K562 (cell line): ENCODE measurements at regions not wholly inside any gene's neighbourhood (a gene's known extent, or its start where the extent isn't known, plus 50 kb on each side); places are given as distances from the start of the nearest gene placed in this dataset.

Experiments used
- ATAC-seq: fragments of 200-7000 bp; cut with Tn5 transposase; 3 replicates; pipeline ENCODE4 v1.9.1; 2020; ENCODE audit warnings: moderate library complexity
- BruUV-seq: library from RNA; stranded (reverse); fragments of 400-500 nt; replicated peaks from 2 replicates; lab custom pipeline; 2021; lab: Mats Ljungman, UMichigan
- CTCF ChIA-PET: fragments of 300-600 bp; formaldehyde crosslinking; extraction: SDS; loops from one replicate; lab custom pipeline; 2021; ENCODE audit warnings: low intra/inter-chr PET ratio; lab: Yijun Ruan, JAX
- POLR2A ChIA-PET: fragments of 300-600, 350-650 bp; sonication (Branson Sonifier 250); formaldehyde crosslinking; extraction: SDS; loops from one replicate; lab custom pipeline; 2021; ENCODE audit warnings: antibody characterized with exemption, inconsistent platforms; lab: Yijun Ruan, JAX
- DNase-seq, 4 experiments: peaks; one replicate each; pipeline versions ENCODE4 v3.0.0 to v3.0.0-alpha.2; 2011 to 2018; ENCODE audit warnings: low spot score in 3 of 4, mixed read lengths in 3 of 4; ENCODE audit errors: extremely low read depth in 1 of 4
- FAIRE-seq: peaks from 2 replicates; lab custom pipeline; 2011; peaks lifted over from hg19 to GRCh38; lab: Jason Lieb, UNC
- H2AFZ ChIP-seq: 2 replicates; pipeline ENCODE4 v1.6.0; 2011; ENCODE audit warnings: low read depth, low read length, control low read depth, inconsistent platforms
- H3K27ac ChIP-seq: fragments of 200-600 bp; 3 replicates; pipeline ENCODE4 v1.8.0; 2011; ENCODE audit warnings: low read depth, mild to moderate bottlenecking, control low read depth, inconsistent platforms, low read length, moderate library complexity, mixed read lengths; ENCODE audit errors: extremely low read depth
- H3K27me3 ChIP-seq, 2 experiments: fragments of 300-600 bp in 1 of 2; 2 replicates in 1 of 2; 3 replicates in 1 of 2; pipeline versions ENCODE4 v1.6.0 to v1.8.0; 2011; ENCODE audit warnings: inconsistent platforms in 2 of 2, low read length in 2 of 2, mild to moderate bottlenecking in 1 of 2, mixed read lengths in 1 of 2, moderate library complexity in 1 of 2; ENCODE audit not compliant: control insufficient read depth in 2 of 2, insufficient read depth in 2 of 2
- H3K36me3 ChIP-seq: fragments of 300-600 bp; 3 replicates; pipeline ENCODE4 v1.8.0; 2011; ENCODE audit warnings: mild to moderate bottlenecking, low read length, inconsistent platforms; ENCODE audit not compliant: control insufficient read depth, insufficient read depth
- H3K4me1 ChIP-seq, 2 experiments: fragments of 200-600 bp in 1 of 2; replicated peaks in 1 of 2; 2 replicates in 1 of 2; 3 replicates in 1 of 2; pipeline versions ENCODE4 v1.5.1 to v1.8.0; 2011; ENCODE audit warnings: inconsistent platforms in 2 of 2, low read length in 2 of 2, mild to moderate bottlenecking in 1 of 2, mixed read lengths in 1 of 2, moderate library complexity in 1 of 2; ENCODE audit not compliant: control insufficient read depth in 2 of 2, insufficient read depth in 2 of 2
- H3K4me2 ChIP-seq: 2 replicates; pipeline ENCODE4 v1.6.1; 2011; ENCODE audit warnings: low read length, control low read depth, inconsistent platforms, mixed read lengths; ENCODE audit not compliant: insufficient read depth
- H3K4me3 ChIP-seq: fragments of 200-600 bp; sonication (generic), shearing (Covaris generic); 2 replicates; pipeline ENCODE4 v1.5.1; 2016; ENCODE audit warnings: control low read depth, inconsistent platforms
- H3K79me2 ChIP-seq: fragments of 200-600 bp; 3 replicates; pipeline ENCODE4 v1.8.0; 2011; ENCODE audit warnings: low read length, inconsistent platforms; ENCODE audit not compliant: control insufficient read depth, insufficient read depth
- H3K9ac ChIP-seq, 2 experiments: 2 replicates each; pipeline versions ENCODE4 v1.6.0 to v1.6.1; 2011; ENCODE audit warnings: low read depth in 2 of 2, low read length in 2 of 2, control low read depth in 1 of 2, inconsistent platforms in 1 of 2, mild to moderate bottlenecking in 1 of 2, mixed read lengths in 1 of 2; ENCODE audit not compliant: insufficient read depth in 1 of 2
- H3K9me1 ChIP-seq: one replicate; pipeline ENCODE4 v1.6.0; 2011; ENCODE audit warnings: inconsistent platforms, mild to moderate bottlenecking, low read length, moderate library complexity; ENCODE audit not compliant: control insufficient read depth, insufficient read depth
- H3K9me3 ChIP-seq: replicated peaks from 2 replicates; pipeline ENCODE4 v1.5.1; 2011; ENCODE audit warnings: low read depth, low read length, inconsistent platforms; ENCODE audit not compliant: control insufficient read depth, insufficient read depth
- H4K20me1 ChIP-seq: replicated peaks from 2 replicates; pipeline ENCODE4 v1.6.1; 2011; ENCODE audit warnings: low read length, inconsistent platforms, mixed read lengths; ENCODE audit not compliant: control insufficient read depth, insufficient read depth
- CBX5 ChIP-seq: IDR thresholded peaks from 2 replicates; pipeline ENCODE4 v1.6.1; 2014; ENCODE audit warnings: low read depth, borderline replicate concordance
- CHD4 ChIP-seq: fragments of 200-600 bp; sonication (generic); IDR thresholded peaks from 3 replicates; pipeline ENCODE4 v1.6.1; 2012; ENCODE audit warnings: low read depth, mild to moderate bottlenecking, mixed read lengths, low read length, inconsistent platforms; ENCODE audit not compliant: insufficient read depth, insufficient replicate concordance, poor library complexity, severe bottlenecking
- DACH1 ChIP-seq: fragments of 450-650 bp; IDR thresholded peaks from 2 replicates; pipeline ENCODE4 v1.6.1; 2018; ENCODE audit not compliant: partially characterized antibody
- E2F3 ChIP-seq: fragments of 250-450 bp; sonication (Bioruptor Pico); IDR thresholded peaks from 2 replicates; pipeline ENCODE4 v1.4.0; 2020; ENCODE audit warnings: mild to moderate bottlenecking
- PHTF2 ChIP-seq: fragments of 250-450 bp; sonication (Bioruptor Pico); IDR thresholded peaks from 2 replicates; pipeline ENCODE4 v1.5.0; 2021; ENCODE audit warnings: mild to moderate bottlenecking
- RBBP5 ChIP-seq: fragments of 200-600 bp; sonication (generic); IDR thresholded peaks from 2 replicates; pipeline ENCODE4 v1.6.1; 2012; ENCODE audit warnings: borderline replicate concordance, mild to moderate bottlenecking, low read length, control low read depth, inconsistent platforms; ENCODE audit not compliant: insufficient read depth, poor library complexity, severe bottlenecking
- RBM39 ChIP-seq: fragments of 200-400 bp; formaldehyde crosslinking; optimal IDR thresholded peaks from 2 replicates; pipeline ENCODE3; 2018; ENCODE audit warnings: low read depth, low read length
- RNF219 ChIP-seq: fragments of 250-450 bp; sonication (Bioruptor Pico); IDR thresholded peaks from 2 replicates; pipeline ENCODE4 v1.5.0; 2022; ENCODE audit warnings: mild to moderate bottlenecking
- SMAD4 ChIP-seq: fragments of 250-450 bp; sonication (Bioruptor Pico); conservative IDR thresholded peaks from 2 replicates; pipeline ENCODE4 v1.8.0; 2021; ENCODE audit warnings: inconsistent platforms, mild to moderate bottlenecking, moderate library complexity
- SRSF7 ChIP-seq: fragments of 200-400 bp; formaldehyde crosslinking; optimal IDR thresholded peaks from 2 replicates; pipeline ENCODE3; 2017; ENCODE audit warnings: mild to moderate bottlenecking, low read depth, low read length
- TCFL5 ChIP-seq: fragments of 250-450 bp; sonication (Bioruptor Pico); conservative IDR thresholded peaks from 2 replicates; pipeline ENCODE4 v1.6.1; 2021; ENCODE audit warnings: mild to moderate bottlenecking, moderate library complexity, matching md5 sums
- ZNF263 ChIP-seq: sonication (generic); formaldehyde crosslinking; IDR thresholded peaks from 2 replicates; pipeline ENCODE4 v1.8.0; 2022; ENCODE audit warnings: mild to moderate bottlenecking, missing genetic modification reagents, borderline replicate concordance
- ZNF384 ChIP-seq: IDR thresholded peaks from 2 replicates; pipeline ENCODE4 v1.6.1; 2012; ENCODE audit warnings: low read depth, low read length, improper control_type of control experiment
- WGBS: fragments of 100-300 bp; shearing (Covaris generic); methylation state at CpG from one replicate; pipeline ENCODE4 v1.1.6; 2016; ENCODE audit warnings: low coverage, mixed read lengths; ENCODE audit not compliant: insufficient coverage; ENCODE audit errors: missing lambda C conversion rate; 5-methylcytosine and 5-hydroxymethylcytosine counted together
- in situ Hi-C: fragments of 300-500 bp; cut with MboI; formaldehyde crosslinking; loops from 4 replicates; pipeline ENCODE4 v1.15.0; 2018; ENCODE audit warnings: inconsistent platforms, mixed read lengths
- intact Hi-C: fragments of 100-400 bp; cut with micrococcal nuclease; formaldehyde crosslinking; loops from 2 replicates; pipeline ENCODE4 v1.14.2; 2022
- TF ChIP-seq, protein P1 (sequence below): sonication (generic); formaldehyde crosslinking; IDR thresholded peaks from 2 replicates; pipeline ENCODE4 v1.8.1; 2022; ENCODE audit warnings: missing genetic modification reagents

DNA sequence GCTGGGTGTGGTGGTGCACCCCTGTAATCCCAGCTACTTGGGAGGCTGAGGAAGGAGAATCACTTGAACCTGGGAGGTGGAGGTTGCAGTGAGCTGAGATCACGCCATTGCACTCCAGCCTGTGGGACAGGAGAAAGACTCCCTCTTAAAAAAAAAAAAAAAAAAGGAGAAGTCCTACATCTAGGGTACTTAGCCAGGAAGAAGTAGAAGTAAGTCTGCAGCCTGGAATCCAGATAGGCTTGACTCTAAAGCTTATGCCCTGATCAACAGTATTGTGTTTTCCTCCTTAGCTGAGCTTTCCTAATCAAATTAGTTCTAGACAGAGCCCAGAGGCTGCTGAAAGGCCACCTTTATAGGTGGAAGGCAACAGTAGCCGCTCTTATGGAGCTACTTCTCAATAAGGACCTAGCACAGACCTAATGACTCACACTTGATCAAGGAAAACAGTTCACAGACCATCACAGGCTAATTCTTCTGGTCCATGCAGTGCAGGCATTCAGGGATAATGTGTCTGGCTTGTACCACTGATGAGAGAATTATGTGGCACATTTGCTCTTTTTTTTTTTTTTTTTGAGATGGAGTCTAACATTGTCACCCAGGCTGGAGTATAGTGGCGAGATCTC is 105.5 kb upstream of the KLF4 start:
- intact Hi-C loops = no loop called here
- H3K4me3 ChIP-seq = no peak overlapping the region
- H3K36me3 ChIP-seq = no peaks in the 10 kb centered on the region
- H2AFZ ChIP-seq = no peak overlapping the region
- POLR2A ChIA-PET = interaction anchor here (0.9 kb wide), 1 partner anchor 13 kb away, joined by 3 read pairs; no protein-coding TSS in a partner anchor
- 0% methylated on average over 3 of the region's 3 CpGs for WGBS
- TF ChIP-seq RNF219 (CRISPR knock-in tag) (no peak), CBX5 (no peak), DACH1 (no peak), RBM39 (no peak), E2F3 (CRISPR knock-in tag) (no peak), ZNF384 (no peak), ZNF263 (CRISPR knock-in tag) (no peak), PHTF2 (CRISPR knock-in tag) (no peak), SMAD4 (CRISPR knock-in tag) (no peak), CHD4 (no peak), SRSF7 (no peak), RBBP5 (no peak), TCFL5 (CRISPR knock-in tag) (no peak)
- TF ChIP-seq, protein P1, sequence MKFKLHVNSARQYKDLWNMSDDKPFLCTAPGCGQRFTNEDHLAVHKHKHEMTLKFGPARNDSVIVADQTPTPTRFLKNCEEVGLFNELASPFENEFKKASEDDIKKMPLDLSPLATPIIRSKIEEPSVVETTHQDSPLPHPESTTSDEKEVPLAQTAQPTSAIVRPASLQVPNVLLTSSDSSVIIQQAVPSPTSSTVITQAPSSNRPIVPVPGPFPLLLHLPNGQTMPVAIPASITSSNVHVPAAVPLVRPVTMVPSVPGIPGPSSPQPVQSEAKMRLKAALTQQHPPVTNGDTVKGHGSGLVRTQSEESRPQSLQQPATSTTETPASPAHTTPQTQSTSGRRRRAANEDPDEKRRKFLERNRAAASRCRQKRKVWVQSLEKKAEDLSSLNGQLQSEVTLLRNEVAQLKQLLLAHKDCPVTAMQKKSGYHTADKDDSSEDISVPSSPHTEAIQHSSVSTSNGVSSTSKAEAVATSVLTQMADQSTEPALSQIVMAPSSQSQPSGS (CRISPR knock-in tag) = no peak
- no peak overlapping the region for H3K4me2 ChIP-seq
- in situ Hi-C loops = no loop called here
- peaks cover 0 to 27% of the 10 kb centered on the region in 2 experiments; a peak in 3 of 5 replicates for H3K27me3 ChIP-seq
- H3K27ac ChIP-seq = no peak overlapping the region
- no peaks in the 10 kb centered on the region for H3K79me2 ChIP-seq
- FAIRE-seq = no peak
- no peaks in the 10 kb centered on the region for H3K9me3 ChIP-seq
- no TSS peak for BruUV-seq
- CTCF ChIA-PET = no interaction called here
- no peak for DNase-seq
- no peak for ATAC-seq
- no peaks in the 10 kb centered on the region for H3K9me1 ChIP-seq
- no peak overlapping the region for H3K9ac ChIP-seq
- H3K4me1 ChIP-seq = no peaks in the 10 kb centered on the region
- no peaks in the 10 kb centered on the region for H4K20me1 ChIP-seq
